ENCODE measurements at regions not wholly inside any gene's neighbourhood (a gene's known extent, or its start where the extent isn't known, plus 50 kb on each side); places are given as distances from the start of the nearest gene placed in this dataset.

DNA sequence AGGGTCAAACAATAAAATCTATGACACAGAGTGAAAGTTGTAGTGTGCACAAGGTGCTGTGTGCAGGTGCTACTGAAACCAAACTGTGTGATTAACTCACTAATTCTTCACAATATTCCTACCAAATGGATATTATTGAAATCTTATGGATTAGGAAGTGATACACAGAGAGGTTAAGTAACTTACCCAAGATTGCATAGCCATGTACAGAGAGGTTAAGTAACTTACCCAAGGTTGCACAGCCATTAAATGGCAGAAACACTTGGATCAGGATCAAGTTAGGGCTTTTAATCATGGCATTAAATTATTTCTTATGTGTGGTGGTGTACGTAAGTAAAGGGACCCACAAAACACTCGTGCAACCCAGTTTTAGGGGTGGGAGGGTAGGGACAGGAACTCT, 771.4 kb downstream of the AACS start:
- no peak overlapping the region for H3K27ac ChIP-seq
- 16 to 23% methylated on average over 2 of the region's 2 CpGs for WGBS, 2 experiments (ENCODE audit: low coverage in 1 of 2, low lambda C conversion rate in 2 of 2, missing lambda C conversion rate in 2 of 2)
- no peaks in the 10 kb centered on the region for H3K4me1 ChIP-seq (ENCODE audit: insufficient read depth)
- H2AFZ ChIP-seq = no peak overlapping the region
- in situ Hi-C loops (cut with MboI) = no loop called here
- H3K36me3 ChIP-seq (ENCODE audit: low read depth) = no peaks in the 10 kb centered on the region
- H3F3A ChIP-seq (ENCODE audit: insufficient read depth) = no peaks in the 10 kb centered on the region
- DNase-seq = no peak
- TF ChIP-seq EZH2phosphoT487 (IDR thresholded peaks at IDR 0.05; ENCODE audit: insufficient read depth, low read depth) (no peak), EZH2 (IDR thresholded peaks at IDR 0.05; ENCODE audit: insufficient read depth, poor library complexity, severe bottlenecking) (no peak)
- H3K9me2 ChIP-seq (ENCODE audit: insufficient read depth) = no peaks in the 10 kb centered on the region
- H3K9ac ChIP-seq = no peak overlapping the region
- H4K20me1 ChIP-seq (ENCODE audit: insufficient read depth) = no peaks in the 10 kb centered on the region
- no peaks in the 10 kb centered on the region for H3K27me3 ChIP-seq (replicated peaks; ENCODE audit: insufficient read depth)
- H3K4me3 ChIP-seq = no peak overlapping the region
- H3K79me2 ChIP-seq (ENCODE audit: insufficient read depth) = no peaks in the 10 kb centered on the region
- H3K9me3 ChIP-seq (ENCODE audit: low read depth) = no peaks in the 10 kb centered on the region
- no peak overlapping the region for H3K4me2 ChIP-seq (ENCODE audit: unreplicated experiment)

GRCh38 chr12:125841332-125841731, 776.1 kb downstream of the AACS start:
- 24 to 25% methylated on average over 7 of the region's 7 CpGs for WGBS, 2 experiments (ENCODE audit: low coverage in 1 of 2, low lambda C conversion rate in 2 of 2, missing lambda C conversion rate in 2 of 2)
- Histone ChIP-seq H3K9me3 (ENCODE audit: low read depth) (no peaks in the 10 kb centered on the region), H3K4me3 (no peak overlapping the region), H3K27ac (no peak overlapping the region), H3K9me2 (ENCODE audit: insufficient read depth) (no peaks in the 10 kb centered on the region), H4K20me1 (ENCODE audit: insufficient read depth) (no peaks in the 10 kb centered on the region), H2AFZ (no peak overlapping the region), H3K9ac (no peak overlapping the region), H3K4me2 (ENCODE audit: unreplicated experiment) (no peak overlapping the region), H3K4me1 (ENCODE audit: insufficient read depth) (no peaks in the 10 kb centered on the region), H3K79me2 (ENCODE audit: insufficient read depth) (no peaks in the 10 kb centered on the region), H3K36me3 (ENCODE audit: low read depth) (no peaks in the 10 kb centered on the region), H3F3A (ENCODE audit: insufficient read depth) (no peaks in the 10 kb centered on the region), H3K27me3 (replicated peaks; ENCODE audit: insufficient read depth) (no peaks in the 10 kb centered on the region)
- no peak for DNase-seq
- TF ChIP-seq EZH2 (IDR thresholded peaks at IDR 0.05; ENCODE audit: insufficient read depth, poor library complexity, severe bottlenecking) (no peak), EZH2phosphoT487 (IDR thresholded peaks at IDR 0.05; ENCODE audit: insufficient read depth, low read depth) (no peak)
- in situ Hi-C loops (cut with MboI) = no loop called here

DNA sequence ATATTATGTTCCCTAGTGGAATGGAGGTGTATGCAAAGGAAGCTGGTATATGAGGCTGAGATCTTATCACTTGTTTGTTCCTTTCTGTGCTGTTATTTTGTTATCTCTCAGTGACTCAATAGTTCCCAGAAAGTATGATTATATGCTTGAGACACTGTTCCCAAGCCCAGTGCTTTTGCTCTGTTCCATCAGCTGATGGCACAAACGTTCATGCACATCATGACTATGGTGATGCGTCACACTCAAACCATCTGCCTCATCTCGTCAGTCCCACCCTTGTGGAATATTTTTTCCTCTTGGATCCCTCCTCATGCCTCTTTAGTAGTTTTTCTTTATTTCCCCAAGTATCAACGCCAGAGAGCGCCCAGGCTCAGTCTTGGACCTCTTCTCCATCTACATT, 786.9 kb downstream of the AACS start:
- no peaks in the 10 kb centered on the region for H3K4me1 ChIP-seq (ENCODE audit: insufficient read depth)
- H2AFZ ChIP-seq = no peak overlapping the region
- no peak overlapping the region for H3K4me3 ChIP-seq
- H3F3A ChIP-seq (ENCODE audit: insufficient read depth) = no peaks in the 10 kb centered on the region
- H3K9me3 ChIP-seq (ENCODE audit: low read depth) = no peaks in the 10 kb centered on the region
- DNase-seq = no peak
- no peak overlapping the region for H3K9ac ChIP-seq
- H3K9me2 ChIP-seq (ENCODE audit: insufficient read depth) = no peaks in the 10 kb centered on the region
- H3K4me2 ChIP-seq (ENCODE audit: unreplicated experiment) = no peak overlapping the region
- H3K27ac ChIP-seq = no peak overlapping the region
- no peaks in the 10 kb centered on the region for H4K20me1 ChIP-seq (ENCODE audit: insufficient read depth)
- in situ Hi-C loops (cut with MboI) = no loop called here
- 16 to 17% methylated on average over 5 of the region's 5 CpGs for WGBS, 2 experiments (ENCODE audit: low coverage in 1 of 2, low lambda C conversion rate in 2 of 2, missing lambda C conversion rate in 2 of 2)
- H3K27me3 ChIP-seq (replicated peaks; ENCODE audit: insufficient read depth) = no peaks in the 10 kb centered on the region
- H3K36me3 ChIP-seq (ENCODE audit: low read depth) = no peaks in the 10 kb centered on the region
- TF ChIP-seq EZH2 (IDR thresholded peaks at IDR 0.05; ENCODE audit: insufficient read depth, poor library complexity, severe bottlenecking) (no peak), EZH2phosphoT487 (IDR thresholded peaks at IDR 0.05; ENCODE audit: insufficient read depth, low read depth) (no peak)
- H3K79me2 ChIP-seq (ENCODE audit: insufficient read depth) = no peaks in the 10 kb centered on the region

GRCh38 chr12:125852679-125853078, 787.4 kb downstream of the AACS start:
- H3F3A ChIP-seq (ENCODE audit: insufficient read depth) = no peaks in the 10 kb centered on the region
- H3K4me3 ChIP-seq = no peak overlapping the region
- TF ChIP-seq EZH2phosphoT487 (IDR thresholded peaks at IDR 0.05; ENCODE audit: insufficient read depth, low read depth) (no peak), EZH2 (IDR thresholded peaks at IDR 0.05; ENCODE audit: insufficient read depth, poor library complexity, severe bottlenecking) (no peak)
- H3K4me1 ChIP-seq (ENCODE audit: insufficient read depth) = no peaks in the 10 kb centered on the region
- H3K9ac ChIP-seq = no peak overlapping the region
- H3K79me2 ChIP-seq (ENCODE audit: insufficient read depth) = no peaks in the 10 kb centered on the region
- H3K27ac ChIP-seq = no peak overlapping the region
- in situ Hi-C loops (cut with MboI) = no loop called here
- no peak overlapping the region for H3K4me2 ChIP-seq (ENCODE audit: unreplicated experiment)
- H4K20me1 ChIP-seq (ENCODE audit: insufficient read depth) = no peaks in the 10 kb centered on the region
- H2AFZ ChIP-seq = no peak overlapping the region
- no peaks in the 10 kb centered on the region for H3K9me2 ChIP-seq (ENCODE audit: insufficient read depth)
- 20 to 21% methylated on average over 2 of the region's 2 CpGs for WGBS, 2 experiments (ENCODE audit: low coverage in 1 of 2, low lambda C conversion rate in 2 of 2, missing lambda C conversion rate in 2 of 2)
- H3K9me3 ChIP-seq (ENCODE audit: low read depth) = no peaks in the 10 kb centered on the region
- H3K27me3 ChIP-seq (replicated peaks; ENCODE audit: insufficient read depth) = no peaks in the 10 kb centered on the region
- DNase-seq = no peak
- H3K36me3 ChIP-seq (ENCODE audit: low read depth) = no peaks in the 10 kb centered on the region

DNA sequence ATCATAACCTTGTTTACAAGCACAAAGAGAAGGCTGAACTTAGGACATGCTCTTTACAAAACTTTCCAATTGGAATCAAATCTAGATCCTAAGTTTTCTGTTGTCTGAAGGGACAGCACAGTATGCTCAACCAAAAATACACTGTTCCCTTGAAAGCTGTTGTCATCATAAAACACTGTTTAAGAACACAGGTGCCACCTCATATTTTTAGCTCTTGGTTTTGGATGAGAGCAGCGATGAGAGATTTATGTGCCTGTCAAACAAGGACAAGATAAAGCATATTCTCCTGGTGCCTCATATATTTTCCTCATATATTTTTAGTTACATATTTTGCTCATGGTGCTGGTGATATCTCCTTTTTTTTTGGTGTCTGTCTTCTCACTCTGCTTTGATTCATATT, 788.4 kb downstream of the AACS start:
- Histone ChIP-seq H4K20me1 (ENCODE audit: insufficient read depth) (no peaks in the 10 kb centered on the region), H3K4me1 (ENCODE audit: insufficient read depth) (no peaks in the 10 kb centered on the region), H3F3A (ENCODE audit: insufficient read depth) (no peaks in the 10 kb centered on the region), H3K9ac (no peak overlapping the region), H3K36me3 (ENCODE audit: low read depth) (no peaks in the 10 kb centered on the region), H3K79me2 (ENCODE audit: insufficient read depth) (no peaks in the 10 kb centered on the region), H2AFZ (no peak overlapping the region), H3K9me3 (ENCODE audit: low read depth) (no peaks in the 10 kb centered on the region), H3K4me2 (ENCODE audit: unreplicated experiment) (no peak overlapping the region), H3K27ac (no peak overlapping the region), H3K9me2 (ENCODE audit: insufficient read depth) (no peaks in the 10 kb centered on the region), H3K4me3 (no peak overlapping the region), H3K27me3 (replicated peaks; ENCODE audit: insufficient read depth) (no peaks in the 10 kb centered on the region)
- no peak for DNase-seq
- no peak for TF ChIP-seq EZH2 (IDR thresholded peaks at IDR 0.05; ENCODE audit: insufficient read depth, poor library complexity, severe bottlenecking)
- TF ChIP-seq EZH2phosphoT487 (IDR thresholded peaks at IDR 0.05; ENCODE audit: insufficient read depth, low read depth) = no peak
- in situ Hi-C loops (cut with MboI) = no loop called here
- WGBS, 2 experiments (ENCODE audit: low coverage in 1 of 2, low lambda C conversion rate in 2 of 2, missing lambda C conversion rate in 2 of 2) = 21 to 32% methylated on average over 1 of the region's 1 CpG

Measured in GM23248 (cell line).